HT-29 (cell line): ENCODE measurements at regions not wholly inside any gene's neighbourhood (a gene's known extent, or its start where the extent isn't known, plus 50 kb on each side); places are given as distances from the start of the nearest gene placed in this dataset.

Experiments
- DNase-seq: peaks from one replicate; pipeline ENCODE4 v3.0.0-alpha.2; 2015; ENCODE audit warnings: low spot score

- no peak for DNase-seq
Measured at GRCh38 chr3:167188592-167188991, 191.5 kb downstream of the ZBBX start.

GRCh38 chr3:167187221-167187620 lies 192.9 kb downstream of the ZBBX start:
- DNase-seq = no peak

GRCh38 chr3:167184511-167184910 lies 195.6 kb downstream of the ZBBX start:
- DNase-seq = peak; percentile 60

GRCh38 chr3:167172377-167172776 lies 207.7 kb downstream of the ZBBX start:
- DNase-seq = no peak

GRCh38 chr3:167167491-167167890 lies 212.6 kb downstream of the ZBBX start:
- no peak for DNase-seq

- DNase-seq = no peak
Measured at GRCh38 chr3:167166594-167167253, 213.4 kb downstream of the ZBBX start.

- no peak for DNase-seq
Measured at GRCh38 chr3:167166012-167166411, 214.1 kb downstream of the ZBBX start.

GRCh38 chr3:167163580-167163979 lies 216.5 kb downstream of the ZBBX start:
- DNase-seq = no peak

GRCh38 chr3:167162083-167162482 lies 218.0 kb downstream of the ZBBX start:
- no peak for DNase-seq

- no peak for DNase-seq
Measured at GRCh38 chr3:167160781-167161180, 219.3 kb downstream of the ZBBX start.

- no peak for DNase-seq
Measured at GRCh38 chr3:167151636-167152035, 228.5 kb downstream of the ZBBX start.

- no peak for DNase-seq
Measured at GRCh38 chr3:167148136-167148535, 232.0 kb downstream of the ZBBX start.

- no peak for DNase-seq
Measured at GRCh38 chr3:167146911-167147310, 233.2 kb downstream of the ZBBX start.

- DNase-seq = no peak
Measured at GRCh38 chr3:167125612-167126407, 254.3 kb downstream of the ZBBX start.

GRCh38 chr3:167120828-167121227 lies 259.3 kb downstream of the ZBBX start:
- DNase-seq = no peak

GRCh38 chr3:167116120-167116922 lies 263.8 kb downstream of the ZBBX start:
- DNase-seq = no peak

GRCh38 chr3:167115331-167115934 lies 264.7 kb downstream of the ZBBX start:
- DNase-seq = no peak

GRCh38 chr3:167114619-167115018 lies 265.5 kb downstream of the ZBBX start:
- DNase-seq = no peak

GRCh38 chr3:167113035-167113830 lies 266.9 kb downstream of the ZBBX start:
- DNase-seq = no peak

- DNase-seq = no peak
Measured at GRCh38 chr3:167110901-167111300, 269.2 kb downstream of the ZBBX start.

- DNase-seq = no peak
Measured at GRCh38 chr3:167109746-167110145, 270.4 kb downstream of the ZBBX start.
